GM19240 (cell line): ENCODE measurements at regions not wholly inside any gene's neighbourhood (a gene's known extent, or its start where the extent isn't known, plus 50 kb on each side); places are given as distances from the start of the nearest gene placed in this dataset.

Source experiments
- DNase-seq: peaks from one replicate; pipeline ENCODE4 v3.0.0; 2011; ENCODE audit warnings: low spot score; ENCODE audit not compliant: insufficient read length

GRCh38 chr7:25659841-25660240 is 431.6 kb upstream of the NPVF start:
- DNase-seq: no peak

- no peak for DNase-seq
These were observed 434.8 kb upstream of the NPVF start for GRCh38 chr7:25662841-25663800.

- DNase-seq: no peak
These were observed 435.6 kb upstream of the NPVF start for GRCh38 chr7:25663877-25664276.

GRCh38 chr7:25664593-25664992 is 436.3 kb upstream of the NPVF start:
- peak; percentile 7 for DNase-seq

GRCh38 chr7:25665374-25665773 is 437.1 kb upstream of the NPVF start:
- no peak for DNase-seq

- DNase-seq: no peak
These were observed 437.8 kb upstream of the NPVF start for GRCh38 chr7:25665903-25666670.

GRCh38 chr7:25666671-25667060 is 438.4 kb upstream of the NPVF start:
- DNase-seq: no peak

- no peak for DNase-seq
These were observed 441.0 kb upstream of the NPVF start for GRCh38 chr7:25669281-25669781.

- no peak for DNase-seq
These were observed 441.9 kb upstream of the NPVF start for GRCh38 chr7:25669961-25670841.

GRCh38 chr7:25671111-25671510 is 442.8 kb upstream of the NPVF start:
- DNase-seq: no peak

- DNase-seq: no peak
These were observed 444.2 kb upstream of the NPVF start for GRCh38 chr7:25672496-25672895.

- no peak for DNase-seq
These were observed 447.6 kb upstream of the NPVF start for GRCh38 chr7:25675789-25676474.

- no peak for DNase-seq
These were observed 449.3 kb upstream of the NPVF start for GRCh38 chr7:25677595-25677994.

- no peak for DNase-seq
These were observed 449.9 kb upstream of the NPVF start for GRCh38 chr7:25678215-25678614.

- no peak for DNase-seq
These were observed 452.4 kb upstream of the NPVF start for GRCh38 chr7:25680636-25681035.

GRCh38 chr7:25684360-25684759 is 456.1 kb upstream of the NPVF start:
- no peak for DNase-seq

GRCh38 chr7:25686493-25686892 is 458.2 kb upstream of the NPVF start:
- DNase-seq: no peak

GRCh38 chr7:25694211-25694610 is 457.8 kb upstream of the NFE2L3 start:
- no peak for DNase-seq

GRCh38 chr7:25694699-25695098 is 457.3 kb upstream of the NFE2L3 start:
- DNase-seq: no peak

- DNase-seq: no peak
These were observed 455.4 kb upstream of the NFE2L3 start for GRCh38 chr7:25696571-25696970.
